SU-DHL-6 (cell line): ENCODE measurements at regions not wholly inside any gene's neighbourhood (a gene's known extent, or its start where the extent isn't known, plus 50 kb on each side); places are given as distances from the start of the nearest gene placed in this dataset.

Source experiments
- H2AFZ ChIP-seq: fragments of 200-600 bp; sonication (generic); 2 replicates; pipeline ENCODE4 v1.6.1; 2014; ENCODE audit warnings: low read depth, mild to moderate bottlenecking, moderate library complexity, mixed read lengths, antibody characterized with exemption, low read length; ENCODE audit not compliant: severe bottlenecking
- H3F3A ChIP-seq: fragments of 200-600 bp; shearing (Covaris generic); 2 replicates; pipeline ENCODE4 v1.6.0; 2016; ENCODE audit warnings: antibody characterized with exemption, mild to moderate bottlenecking; ENCODE audit not compliant: insufficient read depth
- H3K27ac ChIP-seq: fragments of 200-600 bp; sonication (generic); 2 replicates; pipeline ENCODE4 v1.5.1; 2016; ENCODE audit warnings: low read depth, mild to moderate bottlenecking, low read length, moderate library complexity, mixed read lengths
- H3K27me3 ChIP-seq: fragments of 200-600 bp; sonication (generic), shearing (Covaris generic); 2 replicates; pipeline ENCODE4 v1.6.0; 2014; ENCODE audit warnings: mild to moderate bottlenecking, low read length
- H3K36me3 ChIP-seq: fragments of 200-600 bp; sonication (generic); 2 replicates; pipeline ENCODE4 v1.6.1; 2014; ENCODE audit warnings: mild to moderate bottlenecking, low read length, mixed read lengths
- H3K4me2 ChIP-seq: fragments of 300-600, 200-600 bp; shearing (Covaris generic), sonication (generic); 2 replicates; pipeline ENCODE4 v1.6.0; 2014; ENCODE audit warnings: low read length, low read depth, mild to moderate bottlenecking; ENCODE audit not compliant: poor library complexity, severe bottlenecking
- H3K4me3 ChIP-seq: fragments of 200-600 bp; sonication (generic); 2 replicates; pipeline ENCODE4 v1.5.1; 2014; ENCODE audit warnings: antibody characterized with exemption, low read length, mild to moderate bottlenecking, mixed read lengths; ENCODE audit not compliant: insufficient read depth, poor library complexity, severe bottlenecking
- H3K79me2 ChIP-seq: fragments of 200-600 bp; sonication (generic); 2 replicates; pipeline ENCODE4 v1.6.1; 2014; ENCODE audit warnings: mild to moderate bottlenecking, low read length, moderate library complexity; ENCODE audit not compliant: insufficient read depth
- H3K9ac ChIP-seq: fragments of 200-600 bp; sonication (generic); 2 replicates; pipeline ENCODE4 v1.7.0; 2014; ENCODE audit warnings: mild to moderate bottlenecking, low read length
- H3K9me2 ChIP-seq: fragments of 200-600 bp; sonication (generic); replicated peaks from 2 replicates; pipeline ENCODE4 v1.6.1; 2014; ENCODE audit warnings: low read length; ENCODE audit not compliant: insufficient read depth
- H3K9me3 ChIP-seq: fragments of 200-600 bp; sonication (generic); 2 replicates; pipeline ENCODE4 v1.6.1; 2014; ENCODE audit warnings: low read length, mixed read lengths; ENCODE audit not compliant: insufficient read depth
- H4K20me1 ChIP-seq: fragments of 200-600 bp; sonication (generic); 2 replicates; pipeline ENCODE4 v1.6.1; 2014; ENCODE audit warnings: low read depth, mild to moderate bottlenecking, antibody characterized with exemption, low read length, moderate library complexity, mixed read lengths
- CTCF ChIP-seq: fragments of 200-600 bp; sonication (generic); IDR thresholded peaks from one replicate; pipeline ENCODE4 v1.5.1; 2017; ENCODE audit warnings: antibody characterized with exemption, mild to moderate bottlenecking, low read length, moderate library complexity; ENCODE audit not compliant: insufficient read depth, poor library complexity, severe bottlenecking
- EZH2phosphoT487 ChIP-seq: fragments of 200-600 bp; sonication (generic), shearing (Covaris generic); conservative IDR thresholded peaks from 2 replicates; pipeline ENCODE4 v1.6.1; 2018; ENCODE audit warnings: mild to moderate bottlenecking, antibody characterized with exemption, low read length, moderate library complexity, mixed read lengths

- TF ChIP-seq CTCF (no peak), EZH2phosphoT487 (no peak)
- no peak overlapping the region for H3K4me2 ChIP-seq
- H3K27me3 ChIP-seq = no peaks in the 10 kb centered on the region
- no peak overlapping the region for H3K9ac ChIP-seq
- H3K79me2 ChIP-seq = no peaks in the 10 kb centered on the region
- H3F3A ChIP-seq = no peaks in the 10 kb centered on the region
- H2AFZ ChIP-seq = no peak overlapping the region
- no peaks in the 10 kb centered on the region for H4K20me1 ChIP-seq
- no peaks in the 10 kb centered on the region for H3K9me3 ChIP-seq
- H3K4me3 ChIP-seq = no peak overlapping the region
- H3K27ac ChIP-seq = no peak overlapping the region
- no peaks in the 10 kb centered on the region for H3K36me3 ChIP-seq
- no peaks in the 10 kb centered on the region for H3K9me2 ChIP-seq
Observed at GRCh38 chr2:10978090-10978670, 66.4 kb downstream of the KCNF1 start.

GRCh38 chr2:10980071-10980470 is 68.3 kb downstream of the KCNF1 start:
- H3K9me2 ChIP-seq = no peaks in the 10 kb centered on the region
- H3K79me2 ChIP-seq = no peaks in the 10 kb centered on the region
- TF ChIP-seq CTCF = no peak
- TF ChIP-seq EZH2phosphoT487 = no peak
- H2AFZ ChIP-seq = no peak overlapping the region
- H3K27ac ChIP-seq = no peak overlapping the region
- no peaks in the 10 kb centered on the region for H3K27me3 ChIP-seq
- H3K9me3 ChIP-seq = no peaks in the 10 kb centered on the region
- H3K4me3 ChIP-seq = no peak overlapping the region
- H3K36me3 ChIP-seq = no peaks in the 10 kb centered on the region
- no peaks in the 10 kb centered on the region for H3F3A ChIP-seq
- H4K20me1 ChIP-seq = no peaks in the 10 kb centered on the region
- H3K9ac ChIP-seq = no peak overlapping the region
- no peak overlapping the region for H3K4me2 ChIP-seq

- Histone ChIP-seq H3K27ac (no peak overlapping the region), H3K79me2 (no peaks in the 10 kb centered on the region), H3K9ac (no peak overlapping the region), H3K4me2 (no peak overlapping the region), H3K9me2 (no peaks in the 10 kb centered on the region), H4K20me1 (no peaks in the 10 kb centered on the region), H3K9me3 (no peaks in the 10 kb centered on the region), H2AFZ (no peak overlapping the region), H3K27me3 (no peaks in the 10 kb centered on the region), H3K4me3 (no peak overlapping the region), H3F3A (no peaks in the 10 kb centered on the region), H3K36me3 (no peaks in the 10 kb centered on the region)
- no peak for TF ChIP-seq CTCF
- TF ChIP-seq EZH2phosphoT487 = no peak
Observed at GRCh38 chr2:10980886-10981425, 69.2 kb downstream of the KCNF1 start.
